ENCODE measurements at regions not wholly inside any gene's neighbourhood (a gene's known extent, or its start where the extent isn't known, plus 50 kb on each side); places are given as distances from the start of the nearest gene placed in this dataset.

DNA sequence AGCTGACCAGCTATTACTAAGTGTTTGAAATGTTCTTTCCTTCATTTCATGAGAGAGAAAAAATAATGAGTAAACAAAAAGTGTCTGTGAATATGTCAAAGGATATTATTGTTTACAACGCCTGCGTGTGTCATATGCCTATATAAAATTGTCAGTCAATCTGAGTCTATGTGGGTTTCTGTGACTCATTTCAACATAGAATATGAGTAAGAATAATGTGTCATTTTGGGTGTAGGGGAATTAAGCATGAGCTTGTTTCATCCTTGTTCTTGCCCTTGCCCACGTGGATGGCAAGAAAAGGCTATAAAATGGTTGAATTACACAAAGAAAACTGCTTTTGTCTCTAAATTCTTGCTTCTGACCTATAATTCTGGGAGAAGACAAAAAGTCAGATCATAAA is 466.0 kb downstream of the PTH2R start:
- TF ChIP-seq, protein P1, sequence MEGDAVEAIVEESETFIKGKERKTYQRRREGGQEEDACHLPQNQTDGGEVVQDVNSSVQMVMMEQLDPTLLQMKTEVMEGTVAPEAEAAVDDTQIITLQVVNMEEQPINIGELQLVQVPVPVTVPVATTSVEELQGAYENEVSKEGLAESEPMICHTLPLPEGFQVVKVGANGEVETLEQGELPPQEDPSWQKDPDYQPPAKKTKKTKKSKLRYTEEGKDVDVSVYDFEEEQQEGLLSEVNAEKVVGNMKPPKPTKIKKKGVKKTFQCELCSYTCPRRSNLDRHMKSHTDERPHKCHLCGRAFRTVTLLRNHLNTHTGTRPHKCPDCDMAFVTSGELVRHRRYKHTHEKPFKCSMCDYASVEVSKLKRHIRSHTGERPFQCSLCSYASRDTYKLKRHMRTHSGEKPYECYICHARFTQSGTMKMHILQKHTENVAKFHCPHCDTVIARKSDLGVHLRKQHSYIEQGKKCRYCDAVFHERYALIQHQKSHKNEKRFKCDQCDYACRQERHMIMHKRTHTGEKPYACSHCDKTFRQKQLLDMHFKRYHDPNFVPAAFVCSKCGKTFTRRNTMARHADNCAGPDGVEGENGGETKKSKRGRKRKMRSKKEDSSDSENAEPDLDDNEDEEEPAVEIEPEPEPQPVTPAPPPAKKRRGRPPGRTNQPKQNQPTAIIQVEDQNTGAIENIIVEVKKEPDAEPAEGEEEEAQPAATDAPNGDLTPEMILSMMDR (conservative IDR thresholded peaks at IDR 0.05; ENCODE audit: low read depth, low read length), result no peak
- no peak for TF ChIP-seq EZH2 (IDR thresholded peaks at IDR 0.05; ENCODE audit: borderline replicate concordance, low read depth, low read length, poor library complexity, severe bottlenecking)

All from A673 (cell line).